GM18907 (cell line): ENCODE measurements at regions not wholly inside any gene's neighbourhood (a gene's known extent, or its start where the extent isn't known, plus 50 kb on each side); places are given as distances from the start of the nearest gene placed in this dataset.

Experiments used
- ATAC-seq: cut with Tn5 transposase; IDR thresholded peaks from one replicate; pipeline ENCODE4 v1.9.1; 2021; ENCODE audit warnings: mild to moderate bottlenecking, moderate library complexity; ENCODE audit not compliant: unreplicated experiment

- ATAC-seq = no peak
These were observed 270.6 kb downstream of the AEBP2 start for GRCh38 chr12:19709889-19710288.

- no peak for ATAC-seq
These were observed 271.8 kb downstream of the AEBP2 start for GRCh38 chr12:19710811-19711793.

GRCh38 chr12:19712041-19712440 lies 272.7 kb downstream of the AEBP2 start:
- no peak for ATAC-seq

GRCh38 chr12:19718401-19718800 lies 279.1 kb downstream of the AEBP2 start:
- ATAC-seq = no peak

- ATAC-seq = no peak
These were observed 280.4 kb downstream of the AEBP2 start for GRCh38 chr12:19719672-19720071.

- ATAC-seq = no peak
These were observed 286.8 kb downstream of the AEBP2 start for GRCh38 chr12:19726122-19726521.

GRCh38 chr12:19726592-19726991 lies 287.3 kb downstream of the AEBP2 start:
- no peak for ATAC-seq

GRCh38 chr12:19737019-19737418 lies 297.7 kb downstream of the AEBP2 start:
- no peak for ATAC-seq

GRCh38 chr12:19739195-19739776 lies 300.0 kb downstream of the AEBP2 start:
- no peak for ATAC-seq

- no peak for ATAC-seq
These were observed 301.3 kb downstream of the AEBP2 start for GRCh38 chr12:19740472-19741131.

- no peak for ATAC-seq
These were observed 301.8 kb downstream of the AEBP2 start for GRCh38 chr12:19741132-19741489.

- ATAC-seq = no peak
These were observed 305.5 kb downstream of the AEBP2 start for GRCh38 chr12:19744705-19745218.

- no peak for ATAC-seq
These were observed 307.2 kb downstream of the AEBP2 start for GRCh38 chr12:19746471-19746870.

GRCh38 chr12:19749906-19750574 lies 310.7 kb downstream of the AEBP2 start:
- ATAC-seq = no peak

GRCh38 chr12:19751078-19751477 lies 311.8 kb downstream of the AEBP2 start:
- ATAC-seq = no peak

GRCh38 chr12:19752712-19753111 lies 313.4 kb downstream of the AEBP2 start:
- no peak for ATAC-seq

- no peak for ATAC-seq
These were observed 315.8 kb downstream of the AEBP2 start for GRCh38 chr12:19755136-19755535.

- ATAC-seq = no peak
These were observed 318.1 kb downstream of the AEBP2 start for GRCh38 chr12:19757317-19757877.

GRCh38 chr12:19759227-19759626 lies 319.9 kb downstream of the AEBP2 start:
- ATAC-seq = no peak

GRCh38 chr12:19760611-19761010 lies 321.3 kb downstream of the AEBP2 start:
- ATAC-seq = no peak

GRCh38 chr12:19761463-19761862 lies 322.2 kb downstream of the AEBP2 start:
- no peak for ATAC-seq
